A673 (cell line): ENCODE measurements at regions not wholly inside any gene's neighbourhood (a gene's known extent, or its start where the extent isn't known, plus 50 kb on each side); places are given as distances from the start of the nearest gene placed in this dataset.

Experiments
- EZH2 ChIP-seq: fragments of 200-600 bp; sonication (generic); IDR thresholded peaks from 2 replicates; pipeline ENCODE4 v1.6.1; 2017; ENCODE audit warnings: borderline replicate concordance, low read depth, mild to moderate bottlenecking, mixed read lengths, antibody characterized with exemption, low read length; ENCODE audit not compliant: poor library complexity, severe bottlenecking
- TF ChIP-seq, protein P1 (sequence below): fragments of 300-800, 200-600 bp; sonication (generic); conservative IDR thresholded peaks from 2 replicates; pipeline ENCODE4 v1.5.1; 2017; ENCODE audit warnings: low read depth, mild to moderate bottlenecking, antibody characterized with exemption, low read length, moderate library complexity, mixed read lengths

DNA sequence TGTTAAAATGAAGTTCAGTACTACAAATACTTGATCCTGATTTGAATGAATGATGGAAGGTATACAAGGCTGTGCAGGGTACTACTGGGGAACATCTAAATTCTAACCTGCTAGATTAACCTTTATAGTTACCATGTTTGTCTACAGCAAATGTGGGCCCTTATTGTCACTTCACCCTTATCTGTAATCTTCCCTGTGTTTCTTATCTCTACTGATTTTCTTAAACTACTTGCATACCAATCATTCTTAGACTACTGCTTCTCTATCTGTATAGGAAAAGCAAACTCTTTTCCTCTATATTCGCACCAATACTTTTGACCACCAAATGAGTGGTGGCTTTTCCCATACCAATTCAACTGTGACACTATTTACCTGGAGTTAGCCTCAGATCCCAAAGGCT lies 210.7 kb downstream of the HINT1 start:
- TF ChIP-seq, protein P1, sequence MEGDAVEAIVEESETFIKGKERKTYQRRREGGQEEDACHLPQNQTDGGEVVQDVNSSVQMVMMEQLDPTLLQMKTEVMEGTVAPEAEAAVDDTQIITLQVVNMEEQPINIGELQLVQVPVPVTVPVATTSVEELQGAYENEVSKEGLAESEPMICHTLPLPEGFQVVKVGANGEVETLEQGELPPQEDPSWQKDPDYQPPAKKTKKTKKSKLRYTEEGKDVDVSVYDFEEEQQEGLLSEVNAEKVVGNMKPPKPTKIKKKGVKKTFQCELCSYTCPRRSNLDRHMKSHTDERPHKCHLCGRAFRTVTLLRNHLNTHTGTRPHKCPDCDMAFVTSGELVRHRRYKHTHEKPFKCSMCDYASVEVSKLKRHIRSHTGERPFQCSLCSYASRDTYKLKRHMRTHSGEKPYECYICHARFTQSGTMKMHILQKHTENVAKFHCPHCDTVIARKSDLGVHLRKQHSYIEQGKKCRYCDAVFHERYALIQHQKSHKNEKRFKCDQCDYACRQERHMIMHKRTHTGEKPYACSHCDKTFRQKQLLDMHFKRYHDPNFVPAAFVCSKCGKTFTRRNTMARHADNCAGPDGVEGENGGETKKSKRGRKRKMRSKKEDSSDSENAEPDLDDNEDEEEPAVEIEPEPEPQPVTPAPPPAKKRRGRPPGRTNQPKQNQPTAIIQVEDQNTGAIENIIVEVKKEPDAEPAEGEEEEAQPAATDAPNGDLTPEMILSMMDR, result no peak
- TF ChIP-seq EZH2, result no peak
